T-helper 1 cell treated with Interleukin-12 subunit alpha and Interleukin-12 subunit beta and Interleukin-4 antibody, amounts not matched to agents 30 ng/mL and 1 ng/mL, for 36 hours (primary cell): ENCODE measurements at regions not wholly inside any gene's neighbourhood (a gene's known extent, or its start where the extent isn't known, plus 50 kb on each side); places are given as distances from the start of the nearest gene placed in this dataset.

Experiments used
- intact Hi-C: fragments of 100-400 bp; cut with micrococcal nuclease; formaldehyde crosslinking; loops from one replicate; pipeline ENCODE4 v1.15.1; 2024

DNA sequence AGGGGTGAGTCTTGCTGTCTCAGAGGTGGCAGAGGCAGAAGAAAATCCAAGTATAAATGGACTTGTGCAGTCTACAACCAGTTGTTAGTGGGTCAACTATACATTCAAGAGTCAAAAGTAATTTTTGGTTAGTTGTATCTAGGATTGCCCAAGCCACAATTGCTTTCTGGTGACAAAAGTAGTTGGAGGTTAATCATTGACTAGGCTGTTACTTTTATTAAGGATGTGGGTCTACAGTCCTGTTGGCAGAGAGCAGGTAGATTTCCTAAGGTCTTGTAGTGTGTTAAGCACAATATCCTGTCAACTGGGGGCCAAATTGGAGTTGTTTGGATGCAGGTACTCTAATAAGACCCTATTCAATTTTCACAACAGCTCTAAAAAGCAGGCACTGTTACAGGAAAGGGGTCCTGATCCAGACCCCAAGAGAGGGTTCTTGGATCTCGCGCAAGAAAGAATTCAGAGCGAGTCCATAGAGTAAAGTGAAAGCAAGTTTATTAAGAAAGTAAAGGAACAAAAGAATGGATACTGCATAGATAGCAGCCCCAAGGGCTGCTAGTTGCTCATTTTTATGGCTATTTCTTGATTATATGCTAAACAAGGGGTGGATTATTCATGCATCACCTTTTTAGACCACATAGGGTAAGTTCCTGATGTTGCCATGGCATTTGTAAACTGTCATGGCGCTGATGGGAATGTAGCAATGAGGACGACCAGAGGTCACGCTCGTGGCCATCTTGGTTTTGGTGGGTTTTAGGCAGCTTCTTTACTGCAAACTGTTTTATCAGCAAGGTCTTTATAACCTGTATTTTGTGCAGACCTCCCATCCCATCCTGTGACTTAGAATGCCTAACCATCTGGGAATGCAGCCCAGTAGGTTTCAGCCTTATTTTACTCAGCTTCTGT, 232.6 kb upstream of the SRRM4 start:
- intact Hi-C loops, result no loop called here

DNA sequence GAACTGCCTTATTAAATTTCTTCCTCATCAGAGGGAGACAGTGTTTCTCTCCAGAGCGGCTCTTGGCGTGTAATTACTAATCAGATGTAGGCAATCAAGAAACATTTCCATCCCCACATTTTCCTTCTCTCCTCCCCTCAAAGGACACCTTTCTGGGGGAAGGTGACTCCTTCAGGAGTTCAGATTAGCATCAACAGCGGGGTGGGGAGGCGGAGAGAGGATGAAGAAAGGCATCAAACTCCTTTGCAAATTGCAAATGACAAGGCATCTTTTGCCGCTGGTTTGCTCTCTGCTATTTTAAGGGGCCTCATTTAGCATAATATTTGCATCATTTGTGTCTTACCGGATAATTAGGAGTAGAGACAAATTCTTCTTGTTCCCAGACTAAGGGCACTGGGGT, 231.7 kb upstream of the SRRM4 start:
- intact Hi-C loops, result no loop called here

DNA sequence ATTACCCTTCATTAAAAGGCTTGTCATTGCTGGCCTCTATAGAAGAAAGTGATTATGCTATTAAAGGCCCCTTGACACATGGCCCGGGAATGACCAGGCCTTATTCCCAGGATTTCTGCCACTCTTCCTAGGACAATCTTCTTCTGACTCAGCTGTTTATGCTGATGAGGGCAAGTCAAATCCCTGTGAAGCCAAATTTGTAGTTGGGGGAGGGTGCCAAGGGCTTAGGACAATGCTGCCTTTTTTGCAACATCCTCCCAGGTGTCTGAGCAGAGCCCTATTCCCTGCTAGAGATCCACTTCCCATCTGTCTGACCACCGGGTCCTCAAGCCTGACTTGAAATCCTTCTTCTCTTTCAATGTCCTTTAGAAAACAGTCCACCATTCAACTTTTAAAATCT, 230.7 kb upstream of the SRRM4 start:
- intact Hi-C loops, result no loop called here

DNA sequence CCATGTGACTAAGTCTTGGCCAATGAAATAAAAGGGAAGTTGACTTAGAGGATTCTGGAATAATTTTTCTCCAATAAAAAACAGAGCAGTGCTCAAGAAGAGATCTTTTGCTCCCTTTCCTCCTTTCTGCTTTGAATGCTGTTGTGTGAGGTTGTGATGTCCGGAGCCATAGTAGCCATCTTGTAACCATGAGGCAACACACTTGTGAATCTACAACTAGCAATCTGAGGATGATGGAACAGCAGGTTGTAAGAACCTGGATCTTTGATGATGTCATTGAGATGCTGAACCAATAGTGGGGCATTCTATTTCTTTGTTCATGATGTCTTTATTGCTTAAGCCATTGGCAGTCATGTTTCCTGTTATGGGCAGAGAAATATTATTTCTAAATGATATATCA, 230.0 kb upstream of the SRRM4 start:
- intact Hi-C loops, result no loop called here

DNA sequence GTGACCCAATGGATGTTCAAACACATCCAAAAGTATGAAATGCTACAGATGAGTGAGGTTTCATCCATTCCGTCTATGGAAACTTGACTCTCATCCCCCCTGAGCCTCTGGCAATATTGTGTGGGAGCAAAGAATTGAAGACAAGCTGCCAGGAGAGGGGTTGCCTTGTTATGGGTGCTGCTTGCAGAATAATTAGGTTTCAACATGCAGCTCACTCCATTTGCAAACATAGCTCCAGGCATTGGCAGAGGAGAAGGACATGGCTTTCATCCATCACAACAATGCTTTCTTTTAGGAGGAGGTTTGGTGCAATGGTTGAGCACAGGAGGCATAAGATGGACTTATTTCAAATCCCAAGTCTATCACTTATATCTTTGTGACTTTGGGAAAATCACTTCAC, 220.7 kb upstream of the SRRM4 start:
- intact Hi-C loops, result no loop called here

DNA sequence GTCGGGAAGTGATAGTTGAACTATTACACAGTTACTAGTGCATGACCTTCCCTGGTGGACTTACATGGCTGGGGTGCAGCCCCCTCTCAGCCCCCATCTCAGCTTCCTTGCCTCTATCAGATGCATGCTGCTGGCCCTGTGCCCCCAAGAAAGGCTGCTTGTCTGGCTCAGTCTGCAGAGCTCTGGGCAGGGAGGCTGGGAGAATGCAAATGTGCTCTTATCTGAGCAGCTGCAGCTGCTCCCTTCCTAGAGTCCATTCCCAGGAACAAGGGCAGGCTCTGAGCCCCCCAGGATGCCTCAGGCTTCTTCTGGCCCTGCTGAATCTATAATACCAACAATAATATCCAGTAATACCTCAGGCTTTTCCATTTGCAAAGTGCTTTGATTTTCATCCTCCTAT, 218.1 kb upstream of the SRRM4 start:
- intact Hi-C loops, result no loop called here

DNA sequence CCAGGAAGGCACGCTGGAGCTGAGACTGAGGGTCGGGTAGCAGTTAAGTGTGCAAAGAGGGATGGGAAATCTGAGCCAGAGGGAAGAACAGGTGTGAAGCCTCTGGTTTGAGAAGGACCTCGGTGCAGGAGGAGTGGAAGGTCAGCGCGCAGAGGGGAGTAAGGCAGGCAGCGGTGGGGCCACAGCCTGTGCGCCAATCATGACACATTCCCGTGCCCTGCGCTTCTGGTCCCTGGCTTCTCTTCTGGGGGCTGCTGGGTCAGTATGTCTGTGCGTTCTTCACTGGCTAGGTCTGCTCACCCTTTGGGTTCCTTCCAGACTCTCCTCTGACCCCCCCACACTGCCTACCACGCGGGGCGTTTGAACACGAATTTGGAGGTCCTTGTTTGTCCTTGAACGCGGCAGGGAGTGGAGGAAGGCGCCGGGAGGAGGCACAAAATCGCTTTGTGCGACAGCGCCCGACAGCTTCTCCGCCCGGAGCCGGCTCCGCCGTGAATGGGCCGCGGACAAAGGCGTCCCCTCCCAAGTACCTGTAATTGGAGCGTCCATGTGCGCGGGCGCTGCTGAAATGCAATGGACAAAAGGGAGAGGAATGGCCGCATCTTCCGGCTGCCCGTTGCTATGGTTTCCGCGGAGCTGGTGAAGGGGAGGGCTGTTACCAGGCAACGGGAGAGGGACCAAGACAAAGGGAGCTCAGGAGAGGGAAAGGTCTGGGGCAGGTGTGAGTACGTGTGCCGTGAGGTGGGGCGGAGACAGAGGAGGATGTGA, 207.2 kb upstream of the SRRM4 start:
- intact Hi-C loops, result no loop called here

DNA sequence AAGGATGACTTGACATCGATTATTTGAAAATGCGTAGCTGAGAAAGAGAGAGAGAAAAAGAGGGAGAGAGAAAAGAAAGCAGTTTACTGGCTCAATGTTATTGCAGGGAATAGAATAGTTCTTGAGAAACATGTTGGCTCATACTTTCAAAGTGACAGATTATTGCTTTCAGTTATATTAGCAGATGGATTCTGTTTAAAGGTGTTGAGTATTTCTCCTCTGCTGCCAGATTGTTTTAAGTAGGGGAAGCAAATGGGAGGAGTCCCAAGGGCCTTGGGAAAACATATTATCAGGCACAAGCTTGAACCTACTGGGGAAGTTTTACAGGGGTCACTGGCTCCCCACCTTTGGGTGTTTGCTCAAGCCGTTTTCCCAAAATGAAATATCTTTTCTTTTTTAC, 203.8 kb upstream of the SRRM4 start:
- intact Hi-C loops, result no loop called here

DNA sequence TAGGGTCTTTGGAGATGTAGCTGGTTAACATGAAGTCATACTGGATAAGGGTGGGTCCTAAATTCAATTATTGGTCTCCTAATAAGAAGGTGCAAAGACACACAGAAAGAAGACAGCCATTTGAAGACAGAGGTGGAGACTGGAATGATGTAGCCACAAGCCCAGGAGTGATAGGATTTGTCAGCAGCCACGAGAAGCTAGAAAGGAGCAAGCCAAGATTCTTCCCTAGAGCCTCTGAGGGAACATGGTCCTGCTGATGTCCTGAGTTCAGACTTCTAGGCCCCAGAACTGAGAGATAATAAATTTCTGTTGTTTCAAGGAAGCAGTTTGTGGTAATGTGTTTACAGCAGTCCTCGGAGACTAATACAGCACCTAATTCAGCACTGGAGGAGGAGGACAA, 203.3 kb upstream of the SRRM4 start:
- intact Hi-C loops, result no loop called here

DNA sequence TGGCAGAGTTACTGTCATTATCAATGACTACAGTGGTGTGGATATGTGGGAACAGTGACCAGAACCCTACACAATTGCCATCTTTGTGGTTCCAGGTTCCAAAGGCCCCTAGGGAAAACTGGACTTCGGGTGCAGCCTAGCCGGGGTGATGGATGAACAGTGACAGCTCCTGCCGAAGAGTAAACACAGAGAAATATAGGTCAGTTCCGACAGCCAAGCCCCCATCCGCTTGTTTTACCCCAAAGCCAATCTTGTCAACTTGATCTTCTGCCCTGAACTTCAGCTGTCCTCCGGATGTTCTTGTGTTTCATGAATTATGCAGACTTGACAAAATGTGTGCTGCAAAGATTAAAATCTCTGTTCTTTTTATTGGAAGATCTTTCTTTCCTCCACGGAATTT, 200.4 kb upstream of the SRRM4 start:
- intact Hi-C loops, result no loop called here

DNA sequence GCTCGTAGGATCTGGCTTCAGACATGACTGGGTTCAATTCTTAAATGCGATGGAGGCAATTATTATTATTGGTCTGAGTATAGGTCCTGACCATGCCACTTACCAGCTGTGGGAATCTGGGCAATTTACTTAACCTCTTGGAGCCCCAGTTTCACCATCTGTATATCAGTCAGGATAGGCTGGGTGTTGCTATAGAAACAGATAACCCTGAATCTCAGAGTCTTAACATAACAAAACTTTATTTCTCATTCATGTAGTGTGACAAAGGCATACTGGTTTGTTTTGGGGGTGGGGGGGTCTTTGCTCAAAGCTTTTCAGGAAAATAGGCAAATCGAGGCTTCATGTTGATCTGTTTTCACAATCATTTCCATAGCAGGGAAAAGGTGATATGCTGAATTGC, 199.6 kb upstream of the SRRM4 start:
- intact Hi-C loops, result no loop called here

DNA sequence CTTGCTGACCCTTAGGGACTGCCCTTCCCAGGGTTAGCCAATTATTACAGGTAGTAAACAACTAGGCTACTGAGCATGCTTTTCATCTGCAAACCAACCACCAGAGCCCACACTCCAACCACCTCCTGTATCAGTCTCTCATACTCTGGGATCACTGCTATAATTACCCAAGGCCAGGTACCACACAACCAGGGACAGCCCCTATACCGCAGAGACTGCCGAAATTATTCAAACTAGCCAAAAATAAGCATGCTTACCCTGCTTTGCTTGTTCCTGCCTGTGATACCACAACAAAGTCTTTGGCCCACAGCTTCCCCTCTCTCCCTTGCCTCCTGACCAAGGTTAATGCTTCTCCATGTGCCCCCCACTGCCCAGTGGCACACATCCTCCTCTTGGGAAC, 197.6 kb upstream of the SRRM4 start:
- intact Hi-C loops, result no loop called here

DNA sequence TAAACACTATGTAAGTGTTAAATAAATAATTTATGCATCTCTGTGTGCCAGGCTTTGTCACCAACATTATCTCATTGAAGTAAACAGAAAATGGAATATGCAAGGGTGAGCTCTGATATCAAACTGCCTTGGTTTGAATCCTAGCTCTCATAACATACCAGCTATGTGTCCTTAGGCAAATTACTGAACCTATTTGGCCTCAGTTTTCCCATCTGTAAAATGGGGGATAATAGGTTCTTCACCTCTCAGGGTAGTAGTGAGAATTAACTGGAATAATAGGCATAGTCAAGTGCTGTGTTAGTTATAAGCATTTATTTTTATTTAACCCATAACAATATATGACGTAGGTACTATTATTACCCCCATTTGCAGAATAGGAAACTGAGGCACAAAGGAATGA, 190.8 kb upstream of the SRRM4 start:
- intact Hi-C loops, result no loop called here

DNA sequence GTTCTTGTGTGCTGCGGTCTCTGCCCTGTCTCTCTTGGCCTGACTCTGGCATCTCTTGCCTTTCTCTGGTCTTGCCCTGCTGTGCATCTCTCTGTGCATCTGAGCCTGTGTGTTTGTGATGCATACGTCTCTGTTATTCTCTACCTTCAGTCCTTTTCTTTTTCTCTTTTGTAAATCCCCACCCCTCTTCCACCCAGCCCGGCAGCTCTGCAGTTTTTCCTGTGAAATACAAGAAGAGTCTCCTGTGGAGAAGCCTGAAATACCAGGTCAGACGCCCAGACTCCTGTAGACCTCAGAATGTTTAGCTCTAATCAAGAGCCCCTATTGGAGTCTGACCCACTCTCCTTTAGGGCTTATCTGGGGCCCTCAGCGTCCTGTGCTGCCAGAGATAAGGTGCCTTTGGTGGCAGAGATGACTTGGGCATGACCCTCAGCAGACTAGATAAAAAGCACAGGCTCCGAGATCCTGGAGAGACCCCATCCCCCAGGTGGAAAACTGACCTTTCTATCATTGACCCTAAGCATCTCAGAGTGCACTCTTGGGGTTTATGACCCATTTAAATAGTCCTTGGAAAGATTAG, 167.5 kb upstream of the SRRM4 start:
- intact Hi-C loops, result no loop called here

DNA sequence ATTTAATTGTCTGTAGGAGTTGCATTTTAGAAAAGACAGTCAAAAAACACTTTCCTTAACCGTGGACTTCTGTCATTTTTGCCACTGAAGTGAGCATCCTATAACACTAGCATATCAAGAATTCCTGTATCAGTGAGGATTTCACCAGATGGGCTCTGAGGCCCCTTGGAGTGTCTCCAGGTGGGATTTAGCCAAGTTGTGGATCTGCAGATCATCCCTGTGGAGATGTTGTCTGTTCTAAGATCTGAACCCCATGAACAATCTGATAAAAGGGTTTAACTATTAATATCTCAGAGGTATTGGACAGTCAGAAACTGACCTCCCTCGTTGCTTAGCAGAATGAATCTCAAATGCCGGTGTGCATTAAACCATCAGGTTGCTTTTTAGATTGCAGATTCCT, 165.0 kb upstream of the SRRM4 start:
- intact Hi-C loops, result no loop called here

DNA sequence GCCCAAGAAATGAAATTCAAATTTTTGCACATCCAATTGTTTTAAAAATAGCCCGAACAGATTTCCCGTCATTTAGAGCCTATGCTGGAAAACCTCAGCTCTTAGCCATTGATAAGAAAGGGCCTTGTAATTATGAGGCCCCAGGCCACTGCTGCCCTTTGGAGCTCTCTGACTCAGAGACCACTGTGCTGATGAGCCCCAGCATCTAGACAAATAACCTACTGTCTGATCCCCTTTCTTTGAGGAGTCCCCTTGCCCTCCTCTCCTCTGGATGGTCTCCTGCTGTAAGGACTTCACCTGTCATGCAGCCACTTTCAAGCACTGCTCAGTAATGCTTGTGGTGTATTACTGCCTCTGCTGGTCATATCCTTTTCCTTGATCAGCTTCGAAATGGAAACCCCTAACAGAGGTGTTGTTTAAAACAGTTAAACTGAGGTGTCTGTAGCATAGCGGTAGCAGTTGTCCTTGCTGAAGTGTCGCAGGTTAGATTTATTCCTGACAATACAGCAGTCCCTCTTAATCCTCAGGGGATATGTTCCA, 159.9 kb upstream of the SRRM4 start:
- intact Hi-C loops, result no loop called here

DNA sequence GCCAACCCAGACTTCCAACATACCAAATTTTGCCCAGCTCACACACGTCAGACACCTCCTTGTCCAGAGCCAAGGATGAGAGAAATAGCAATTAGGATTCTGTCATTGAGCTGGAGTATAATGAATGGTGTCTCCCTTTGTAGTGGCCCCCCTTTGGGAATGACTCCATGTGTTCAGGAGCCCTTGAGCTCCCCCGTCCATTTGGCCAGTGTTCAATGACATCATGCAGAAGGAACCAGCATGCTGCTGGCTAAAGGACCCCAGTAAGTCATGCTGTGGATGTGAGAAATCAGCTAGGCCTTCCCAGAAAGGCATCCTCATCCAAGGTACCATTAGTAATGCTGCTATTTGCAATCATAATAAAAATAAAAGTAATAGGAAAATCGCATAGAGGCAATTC, 158.8 kb upstream of the SRRM4 start:
- intact Hi-C loops, result no loop called here

DNA sequence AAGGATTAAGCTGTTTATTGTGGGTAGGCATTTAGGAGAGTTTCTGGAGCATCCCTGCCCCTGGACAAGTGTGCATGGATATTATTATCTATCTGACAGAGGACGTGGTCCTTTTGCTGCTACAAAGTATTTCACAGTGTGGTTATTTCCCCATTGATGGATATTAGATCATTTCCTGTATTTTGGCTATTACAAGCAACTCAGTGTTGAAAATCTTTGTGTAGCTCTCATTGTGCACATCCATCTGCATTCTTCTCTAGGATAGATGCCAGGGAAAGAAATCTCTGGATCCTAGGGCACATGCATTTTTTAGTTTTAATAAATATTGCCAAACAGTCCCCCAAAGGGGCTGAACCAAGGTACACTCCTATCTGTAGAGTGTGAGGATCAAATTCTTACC, 154.3 kb upstream of the SRRM4 start:
- intact Hi-C loops, result no loop called here

DNA sequence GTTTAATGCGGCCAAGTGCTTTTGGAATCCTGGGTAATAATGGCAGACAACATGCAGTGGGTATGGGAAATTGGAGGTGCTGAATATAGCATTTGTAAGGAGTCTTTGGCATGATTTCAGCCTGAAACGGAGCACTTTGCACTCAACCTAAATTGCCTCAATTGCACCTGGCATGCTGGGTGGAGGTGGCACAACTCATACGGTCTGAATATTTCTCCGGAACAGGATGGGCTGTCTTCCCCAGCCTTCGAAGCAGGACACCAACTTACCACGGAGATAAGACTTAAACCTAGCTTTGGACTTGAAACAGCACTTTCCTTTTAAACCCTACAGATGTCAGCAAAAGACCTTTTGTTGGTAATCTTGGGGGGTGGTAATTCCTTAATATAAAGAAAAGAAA, 153.7 kb upstream of the SRRM4 start:
- intact Hi-C loops, result no loop called here

DNA sequence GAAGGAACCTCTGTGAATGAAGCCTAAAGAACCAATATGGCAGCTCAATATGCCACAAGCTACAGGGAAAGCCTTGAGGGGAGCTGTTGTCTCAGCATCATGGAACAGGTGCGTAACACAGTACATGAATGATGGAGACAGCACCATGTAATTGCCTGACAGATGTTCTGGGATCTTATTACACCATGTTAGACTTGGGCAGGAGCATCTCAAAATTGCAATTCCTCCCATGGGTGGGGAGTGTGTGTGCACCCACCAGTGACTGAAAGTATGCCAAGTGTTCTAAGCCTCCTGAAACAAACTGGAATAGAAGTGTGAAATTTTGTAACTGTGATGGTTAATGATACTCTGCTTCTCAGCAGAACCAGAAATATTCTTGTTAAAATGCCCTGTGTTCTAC, 151.0 kb upstream of the SRRM4 start:
- intact Hi-C loops, result no loop called here

DNA sequence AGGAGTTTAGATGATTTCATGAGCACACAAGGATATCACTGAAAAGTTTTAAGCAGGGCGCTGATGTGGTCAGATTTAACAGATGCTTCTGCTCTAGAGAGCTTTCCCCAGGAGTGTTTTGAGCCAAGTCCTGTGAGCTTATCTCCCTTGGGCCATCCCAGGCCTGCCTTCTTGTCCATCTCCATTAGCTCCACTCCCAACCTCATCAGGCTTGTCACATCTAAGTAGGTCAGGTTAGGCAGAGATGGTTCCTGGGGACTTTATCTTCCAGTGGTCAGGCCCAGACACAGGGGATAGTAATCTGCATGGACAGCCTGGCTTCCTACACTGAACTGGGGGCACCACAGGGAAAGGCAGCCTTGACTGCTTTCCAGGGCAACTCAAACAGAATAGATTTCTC, 145.4 kb upstream of the SRRM4 start:
- intact Hi-C loops, result no loop called here

DNA sequence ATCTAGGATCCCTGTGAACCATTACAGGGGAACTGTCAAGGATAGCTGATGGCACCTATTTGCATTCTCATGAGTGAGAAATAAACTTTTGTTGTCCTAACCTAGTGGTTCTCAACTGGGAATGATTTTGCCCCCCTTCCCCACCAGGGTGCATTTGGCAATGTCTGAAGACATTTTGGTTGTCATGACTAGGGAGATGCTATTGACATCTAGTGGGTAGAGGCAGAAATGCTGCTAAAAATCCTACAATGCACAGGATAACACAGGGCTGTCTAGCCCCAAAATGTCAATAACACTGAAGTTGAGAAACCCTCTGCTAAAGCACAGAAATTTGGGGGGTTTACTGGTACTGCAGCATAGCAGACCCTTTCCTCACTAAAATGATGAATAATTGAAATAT, 140.9 kb upstream of the SRRM4 start:
- intact Hi-C loops, result no loop called here
